ENCODE measurements at regions not wholly inside any gene's neighbourhood (a gene's known extent, or its start where the extent isn't known, plus 50 kb on each side); places are given as distances from the start of the nearest gene placed in this dataset.
"Not testable (repeated sequence)": the region's sequence is repeated elsewhere in the genome, so short reads cannot be mapped to it uniquely, and the experiment has no call there.

GRCh38 chr18:30510882-30511281 lies 531.7 kb downstream of the DSC3 start:
- DNase-seq: no peak

- no peak for DNase-seq
Observed at GRCh38 chr18:30501594-30501993, 540.9 kb downstream of the DSC3 start.

GRCh38 chr18:30500240-30500945 lies 542.1 kb downstream of the DSC3 start:
- no peak for DNase-seq

- DNase-seq: no peak
Observed at GRCh38 chr18:30499721-30500120, 542.8 kb downstream of the DSC3 start.

DNA sequence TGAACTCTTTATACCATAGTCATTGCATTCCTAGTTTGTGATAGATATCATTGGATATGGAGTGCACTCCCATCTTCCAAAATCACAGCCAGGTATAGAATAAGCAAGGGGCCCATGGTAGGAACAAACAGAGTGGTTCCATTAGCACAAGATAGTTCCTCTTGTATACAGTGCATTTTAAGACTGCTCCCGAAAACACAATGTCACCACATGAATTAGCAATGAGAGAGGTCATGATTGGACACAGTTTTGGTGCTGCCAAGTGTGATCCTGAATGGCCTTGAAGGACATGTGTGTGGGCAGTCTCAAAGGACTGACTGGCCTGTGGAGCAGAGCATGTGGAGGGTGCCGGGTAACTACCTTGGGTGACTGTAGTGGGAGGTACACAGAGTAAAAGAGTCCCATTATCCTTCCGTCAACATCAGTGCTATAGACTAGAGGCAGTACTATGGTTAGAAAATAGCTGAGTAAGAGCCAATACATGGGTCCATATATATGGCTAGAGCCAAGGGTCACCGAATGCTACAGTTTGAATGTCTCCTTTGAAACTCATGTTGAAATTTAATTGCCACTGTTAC lies 549.9 kb downstream of the DSC3 start:
- no peak for DNase-seq

- no peak for DNase-seq
Observed at GRCh38 chr18:30491815-30492551, 550.6 kb downstream of the DSC3 start.

DNA sequence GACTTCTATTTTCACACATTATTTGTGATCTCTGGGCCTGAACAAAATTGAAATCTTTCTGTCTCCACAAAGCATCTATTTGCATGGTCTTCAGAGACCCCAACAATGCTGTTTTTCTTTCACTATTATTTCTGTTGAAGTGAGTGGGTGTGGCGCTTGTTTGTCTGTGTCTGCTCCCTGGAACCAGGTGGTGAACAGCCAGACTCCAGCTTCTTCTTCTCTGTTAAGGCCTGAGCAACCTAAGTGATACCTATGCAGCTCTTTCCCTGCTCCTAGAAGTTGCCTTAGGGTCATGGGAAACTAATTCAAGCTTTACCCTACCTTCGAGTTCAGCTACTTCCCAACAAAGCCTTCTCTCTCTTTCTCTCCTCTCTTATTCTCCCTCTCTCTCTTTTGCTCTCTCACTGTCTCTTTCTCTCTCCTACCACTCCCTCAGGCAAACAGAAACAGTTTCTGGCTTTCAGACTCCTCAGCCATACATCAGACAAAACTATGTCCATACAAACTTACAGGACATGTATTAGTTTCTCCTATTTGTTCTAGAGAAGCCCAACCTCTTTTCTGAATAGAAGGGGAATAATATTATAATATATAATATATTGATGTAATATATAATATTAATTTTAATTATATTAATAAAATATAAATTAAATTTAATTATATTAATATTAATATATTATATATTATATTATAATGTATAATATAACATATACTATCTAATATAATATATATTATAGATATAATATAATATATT lies 552.5 kb downstream of the DSC3 start:
- DNase-seq: no peak

- peak; percentile 24 for DNase-seq
Observed at GRCh38 chr18:30487962-30488361, 554.6 kb downstream of the DSC3 start.

- peak; percentile 34 for DNase-seq
Observed at GRCh38 chr18:30486856-30487255, 555.7 kb downstream of the DSC3 start.

DNA sequence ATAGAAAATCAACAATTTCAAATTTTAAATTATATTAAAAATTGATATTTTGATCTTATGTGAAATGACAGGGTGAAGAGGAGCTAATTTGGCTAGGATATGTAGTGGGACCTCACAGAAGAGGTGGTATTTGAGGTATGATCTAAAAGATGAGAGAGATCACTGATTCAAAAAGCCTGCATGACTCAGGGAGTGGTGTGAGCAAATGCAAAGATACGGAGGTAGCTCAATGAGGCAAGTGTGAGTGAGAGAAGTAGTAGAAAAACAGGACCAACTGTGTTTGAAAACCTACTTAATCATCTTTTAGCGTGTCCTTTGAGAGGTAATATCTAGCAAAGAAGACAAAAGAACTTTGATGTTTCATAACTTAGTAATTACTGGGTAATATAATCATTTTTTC lies 557.5 kb downstream of the DSC3 start:
- DNase-seq: no peak

DNA sequence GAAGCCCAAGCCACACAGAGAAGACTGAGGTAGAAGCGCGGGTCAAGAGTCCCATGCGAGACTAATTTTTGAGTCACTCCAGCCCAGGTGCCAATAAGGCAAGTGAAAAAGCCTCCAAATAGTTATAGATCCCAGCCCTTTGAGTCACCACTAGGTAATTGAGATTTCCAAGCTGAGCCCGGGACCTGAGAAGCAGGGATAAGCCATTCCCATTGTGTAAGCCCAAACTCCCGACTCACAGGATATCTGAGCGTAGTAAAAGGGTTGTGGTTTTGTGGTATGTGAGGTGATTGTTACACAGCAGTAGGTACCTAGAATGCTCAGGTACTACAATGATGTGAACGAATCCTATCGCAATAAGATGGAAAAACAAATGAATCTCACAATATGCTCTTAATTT lies 560.7 kb downstream of the DSC3 start:
- no peak for DNase-seq

GRCh38 chr18:30469091-30469490 lies 573.5 kb downstream of the DSC3 start:
- no peak for DNase-seq

DNA sequence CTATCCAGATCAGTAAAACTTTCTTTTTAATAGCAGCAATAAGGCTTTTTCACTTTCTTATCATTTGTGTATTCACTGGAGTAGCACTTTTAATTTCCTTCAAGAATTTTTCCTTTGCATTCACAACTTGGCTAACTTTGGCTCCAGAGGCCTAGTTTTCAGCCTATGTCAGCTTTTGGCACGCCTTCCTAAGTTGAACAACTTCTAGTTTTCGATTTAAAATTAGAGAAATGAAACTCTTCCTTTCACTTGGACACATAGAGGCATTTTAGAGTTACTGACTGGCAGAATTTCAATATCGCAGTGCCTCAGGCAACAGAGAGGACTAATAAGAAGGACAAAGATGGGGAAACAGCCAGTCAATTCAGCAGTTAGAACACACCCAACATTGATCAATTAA lies 577.4 kb downstream of the DSC3 start:
- no peak for DNase-seq

DNA sequence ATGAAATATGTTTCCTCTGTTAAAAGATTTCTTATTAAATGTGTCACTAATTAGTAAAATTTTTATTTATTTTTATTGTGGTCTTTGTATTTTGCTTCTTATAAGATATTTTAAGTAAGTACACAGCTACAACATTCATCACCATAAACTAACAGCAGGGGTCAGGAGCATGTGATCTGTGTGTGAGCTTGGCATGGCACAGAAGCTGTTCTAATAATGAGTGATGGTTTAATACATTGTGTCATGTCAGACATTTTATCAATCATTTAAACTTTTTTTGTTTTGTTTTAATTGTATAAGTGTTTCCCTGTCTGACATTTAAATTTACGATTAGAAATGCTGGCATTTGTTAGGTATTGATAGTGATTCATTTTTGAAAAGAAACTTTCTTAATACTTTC lies 585.4 kb downstream of the DSC3 start:
- no peak for DNase-seq

DNA sequence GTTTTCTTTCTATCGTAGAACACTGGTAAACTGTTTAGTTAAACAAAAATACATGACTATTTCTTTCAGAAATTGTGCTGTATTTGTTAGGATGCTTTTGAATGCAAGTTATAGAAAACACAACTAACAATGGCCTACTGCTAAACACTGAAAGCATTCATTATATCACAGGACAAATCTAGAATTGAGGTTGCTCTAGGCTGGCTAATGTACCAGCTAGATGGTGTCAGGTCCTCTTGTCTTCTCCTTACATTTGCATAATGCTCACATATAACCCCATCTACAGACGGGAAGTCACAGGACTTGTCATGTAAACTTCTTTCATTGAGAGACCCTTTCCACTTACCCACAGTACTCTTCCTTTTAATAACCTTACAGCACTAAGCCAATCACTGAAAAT lies 586.8 kb downstream of the DSC3 start:
- no peak for DNase-seq

GRCh38 chr18:30454920-30455319 lies 587.6 kb downstream of the DSC3 start:
- no peak for DNase-seq

- peak; percentile 6 for DNase-seq
Observed at GRCh38 chr18:30451981-30452380, 590.6 kb downstream of the DSC3 start.

GRCh38 chr18:30450927-30451326 lies 591.6 kb downstream of the DSC3 start:
- DNase-seq: no peak

DNA sequence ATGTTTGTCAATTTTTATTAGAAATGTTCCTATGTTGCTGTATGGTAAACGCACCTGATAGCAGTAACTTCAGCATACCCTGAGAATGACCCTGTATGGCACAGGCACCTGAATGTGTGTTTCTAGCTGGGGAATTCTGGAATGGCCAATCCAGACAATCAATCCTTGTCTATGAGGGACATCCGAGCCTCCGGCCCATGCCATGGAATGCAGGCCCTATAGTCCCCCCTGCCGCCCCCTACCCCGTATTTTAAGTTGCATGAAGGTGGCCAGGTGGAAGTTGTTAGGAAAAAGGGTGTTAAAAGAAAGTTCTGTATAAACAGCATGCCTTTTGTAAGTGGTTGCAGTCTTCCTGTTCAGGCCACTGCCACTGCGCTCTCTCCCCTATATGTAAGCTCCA lies 595.9 kb downstream of the DSC3 start:
- no peak for DNase-seq

GRCh38 chr18:30444544-30444943 lies 598.0 kb downstream of the DSC3 start:
- DNase-seq: no peak

GRCh38 chr18:30440351-30440750 lies 602.2 kb downstream of the DSC3 start:
- DNase-seq: no peak

DNA sequence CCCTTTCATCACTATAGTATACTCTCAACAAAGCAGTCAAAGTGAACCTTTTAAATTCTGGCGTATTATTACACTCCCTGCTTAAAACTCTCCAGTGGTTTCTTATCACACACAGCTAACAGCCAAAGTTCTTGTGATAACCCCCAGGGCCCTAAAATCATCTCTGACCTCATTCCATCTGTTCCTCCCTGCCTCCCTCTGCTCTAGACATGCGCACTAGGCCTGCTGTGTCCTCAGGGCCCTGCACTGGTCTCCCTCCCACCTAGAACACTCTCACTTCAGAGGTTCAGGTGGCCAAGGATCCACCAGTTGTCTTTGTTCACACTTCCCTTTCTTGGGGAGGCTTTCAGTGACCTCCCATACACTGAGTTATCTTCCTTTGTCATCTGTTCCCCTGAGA lies 603.4 kb downstream of the DSC3 start:
- no peak for DNase-seq

GRCh38 chr18:30432349-30432748 lies 610.2 kb downstream of the DSC3 start:
- no peak for DNase-seq

DNA sequence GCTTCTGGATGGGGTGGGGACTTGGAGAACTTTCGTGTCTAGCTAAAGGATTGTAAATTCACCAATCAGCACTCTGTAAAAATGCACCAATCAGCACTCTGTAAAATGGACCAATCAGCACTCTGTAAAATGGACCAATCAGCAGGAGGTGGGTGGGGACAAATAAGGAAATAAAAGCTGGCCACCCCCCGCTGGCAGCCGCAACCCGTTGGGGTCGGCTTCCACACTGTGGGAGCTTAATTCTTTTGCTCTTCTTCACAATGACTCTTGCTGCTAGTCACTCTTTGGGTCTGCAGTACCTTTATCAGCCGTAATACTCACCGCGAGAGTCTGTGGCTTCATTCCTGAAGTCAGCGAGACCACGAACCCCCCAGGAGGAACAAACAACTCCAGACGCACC lies 623.1 kb downstream of the DSC3 start:
- not testable (repeated sequence) for DNase-seq
